Nephron progenitor cell (in vitro differentiated cells): ENCODE measurements at regions not wholly inside any gene's neighbourhood (a gene's known extent, or its start where the extent isn't known, plus 50 kb on each side); places are given as distances from the start of the nearest gene placed in this dataset.

Source experiments
- DNase-seq: peaks from one replicate; pipeline ENCODE4 v3.0.0; 2021
- H3K27ac Mint-ChIP-seq: 2 replicates; pipeline ENCODE4 v1.8.0; 2021; ENCODE audit warnings: mild to moderate bottlenecking, moderate library complexity, mixed read lengths
- H3K27me3 Mint-ChIP-seq: 2 replicates; pipeline ENCODE4 v1.8.0; 2021; ENCODE audit warnings: mild to moderate bottlenecking, low read depth, mixed read lengths; ENCODE audit not compliant: poor library complexity
- H3K36me3 Mint-ChIP-seq: 2 replicates; pipeline ENCODE4 v1.8.0; 2021; ENCODE audit warnings: low read depth, mixed read lengths
- H3K4me1 Mint-ChIP-seq: 2 replicates; pipeline ENCODE4 v1.8.0; 2021; ENCODE audit warnings: mixed read lengths
- H3K4me3 Mint-ChIP-seq: 2 replicates; pipeline ENCODE4 v1.8.0; 2021; ENCODE audit warnings: mild to moderate bottlenecking, moderate library complexity, mixed read lengths
- H3K9me3 Mint-ChIP-seq: 2 replicates; pipeline ENCODE4 v1.8.0; 2021; ENCODE audit warnings: mild to moderate bottlenecking, moderate library complexity, mixed read lengths
- CTCF ChIP-seq: fragments of 200-600 bp; sonication (generic); IDR thresholded peaks from 2 replicates; pipeline ENCODE4 v1.5.0; 2021; ENCODE audit warnings: antibody characterized with exemption

GRCh38 chr15:95944193-95944592 is 386.3 kb upstream of the NR2F2 start:
- H3K4me3 Mint-ChIP-seq, result peak overlapping the region; percentile 21
- peak overlapping the region; percentile 5 for H3K27ac Mint-ChIP-seq
- H3K27me3 Mint-ChIP-seq, result no peaks in the 10 kb centered on the region
- peaks cover 11% of the 10 kb centered on the region for H3K36me3 Mint-ChIP-seq
- TF ChIP-seq CTCF, result no peak
- peaks cover 13% of the 10 kb centered on the region for H3K9me3 Mint-ChIP-seq
- no peak for DNase-seq
- H3K4me1 Mint-ChIP-seq, result peaks cover 81% of the 10 kb centered on the region

DNA sequence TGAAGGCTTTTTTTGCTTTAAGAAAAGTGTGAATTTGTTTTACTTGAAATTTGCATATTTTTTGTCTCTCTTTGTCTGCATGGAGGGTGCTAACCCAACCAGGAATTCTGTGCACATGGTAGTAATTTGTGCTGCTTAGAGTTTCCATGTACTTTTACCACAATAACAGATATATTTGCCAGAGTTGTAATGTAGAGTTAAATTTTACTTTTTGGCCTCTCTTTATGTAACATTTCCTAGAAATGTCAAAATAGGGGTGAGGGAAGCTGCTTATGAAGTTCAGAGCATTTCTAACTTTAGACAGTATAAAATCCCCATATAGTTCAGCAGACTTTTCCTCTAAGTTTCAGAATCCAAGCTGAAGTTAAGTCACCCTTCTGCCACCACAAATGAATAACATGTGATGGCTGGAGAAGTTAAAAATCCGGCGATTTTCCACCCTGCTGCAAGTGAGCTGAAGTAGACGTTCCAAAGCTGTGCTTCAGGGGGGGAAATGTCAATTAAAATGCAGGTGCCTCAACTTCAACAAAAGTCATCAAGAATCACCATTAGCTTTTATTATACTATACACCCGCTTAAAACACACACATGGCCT is 385.7 kb upstream of the NR2F2 start:
- peaks cover 13% of the 10 kb centered on the region for H3K9me3 Mint-ChIP-seq
- no peak overlapping the region for H3K27ac Mint-ChIP-seq
- no peak for DNase-seq
- TF ChIP-seq CTCF, result no peak
- no peaks in the 10 kb centered on the region for H3K27me3 Mint-ChIP-seq
- H3K4me1 Mint-ChIP-seq, result peaks cover 78% of the 10 kb centered on the region
- H3K4me3 Mint-ChIP-seq, result no peak overlapping the region
- H3K36me3 Mint-ChIP-seq, result peaks cover 11% of the 10 kb centered on the region

GRCh38 chr15:95946241-95946640 is 384.3 kb upstream of the NR2F2 start:
- H3K27me3 Mint-ChIP-seq, result no peaks in the 10 kb centered on the region
- H3K9me3 Mint-ChIP-seq, result peaks cover 15% of the 10 kb centered on the region
- H3K27ac Mint-ChIP-seq, result no peak overlapping the region
- H3K36me3 Mint-ChIP-seq, result peaks cover 12% of the 10 kb centered on the region
- H3K4me3 Mint-ChIP-seq, result no peak overlapping the region
- TF ChIP-seq CTCF, result no peak
- H3K4me1 Mint-ChIP-seq, result peaks cover 64% of the 10 kb centered on the region
- no peak for DNase-seq

- H3K9me3 Mint-ChIP-seq, result peaks cover 18% of the 10 kb centered on the region
- H3K4me1 Mint-ChIP-seq, result peaks cover 59% of the 10 kb centered on the region
- TF ChIP-seq CTCF, result no peak
- H3K27me3 Mint-ChIP-seq, result no peaks in the 10 kb centered on the region
- peaks cover 14% of the 10 kb centered on the region for H3K36me3 Mint-ChIP-seq
- DNase-seq, result no peak
- no peak overlapping the region for H3K4me3 Mint-ChIP-seq
- H3K27ac Mint-ChIP-seq, result no peak overlapping the region
Observed at GRCh38 chr15:95946926-95947325, 383.6 kb upstream of the NR2F2 start.

- peak overlapping the region; percentile 37 for H3K27ac Mint-ChIP-seq
- peaks cover 49% of the 10 kb centered on the region for H3K4me1 Mint-ChIP-seq
Observed at GRCh38 chr15:95948411-95948810, 382.1 kb upstream of the NR2F2 start.

More at GRCh38 chr15:95948411-95948810, 382.1 kb upstream of the NR2F2 start:
- no peak overlapping the region for H3K4me3 Mint-ChIP-seq
- H3K36me3 Mint-ChIP-seq, result peaks cover 21% of the 10 kb centered on the region
- DNase-seq, result no peak
- peaks cover 21% of the 10 kb centered on the region for H3K9me3 Mint-ChIP-seq
- TF ChIP-seq CTCF, result no peak
- H3K27me3 Mint-ChIP-seq, result no peaks in the 10 kb centered on the region
